HEK293 (cell line): ENCODE measurements at regions not wholly inside any gene's neighbourhood (a gene's known extent, or its start where the extent isn't known, plus 50 kb on each side); places are given as distances from the start of the nearest gene placed in this dataset.
"Not testable (repeated sequence)": the region's sequence is repeated elsewhere in the genome, so short reads cannot be mapped to it uniquely, and the experiment has no call there.

Experiments used
- CTCF ChIA-PET: fragments of 350-600 bp; formaldehyde crosslinking; extraction: SDS; loops from one replicate; lab custom pipeline; 2021; ENCODE audit warnings: antibody characterized with exemption; lab: Yijun Ruan, JAX
- POLR2A ChIA-PET: fragments of 300-600 bp; formaldehyde crosslinking; extraction: SDS; loops from one replicate; lab custom pipeline; 2020; ENCODE audit warnings: antibody characterized with exemption, inconsistent platforms; lab: Yijun Ruan, JAX
- H3K27ac ChIP-seq: fragments of 200-500 bp; sonication (Bioruptor generic); 2 replicates; pipeline ENCODE4 v1.5.1; 2014; ENCODE audit warnings: low read depth, low read length, control low read depth, inconsistent platforms; ENCODE audit errors: extremely low read depth
- H3K36me3 ChIP-seq, 2 experiments: fragments of 200-500 bp in 1 of 2; sonication (Bioruptor generic) in 1 of 2; 1 replicate in 1 of 2; 2 replicates in 1 of 2; pipeline ENCODE4 v1.5.1; 2014 to 2017; ENCODE audit warnings: inconsistent platforms in 2 of 2, low read length in 2 of 2; ENCODE audit not compliant: control insufficient read depth in 2 of 2, insufficient read depth in 1 of 2
- H3K4me1 ChIP-seq: fragments of 200-500 bp; sonication (Bioruptor generic); 2 replicates; pipeline ENCODE4 v1.5.1; 2014; ENCODE audit warnings: mild to moderate bottlenecking, low read length, inconsistent platforms; ENCODE audit not compliant: control insufficient read depth, insufficient read depth
- H3K4me3 ChIP-seq: 2 replicates; pipeline ENCODE4 v1.5.1; 2011; ENCODE audit warnings: low read depth, mild to moderate bottlenecking, control low read depth, low read length, moderate library complexity
- H3K9me3 ChIP-seq: fragments of 200-500 bp; sonication (Bioruptor generic); 2 replicates; pipeline ENCODE4 v1.5.1; 2014; ENCODE audit warnings: low read depth, low read length, inconsistent platforms; ENCODE audit not compliant: control insufficient read depth, insufficient read depth
- ZNF146 ChIP-seq: fragments of 450-650 bp; formaldehyde crosslinking; IDR thresholded peaks from 2 replicates; pipeline ENCODE4 v1.5.1; 2016; ENCODE audit warnings: missing biosample characterization, missing genetic modification characterization
- ZNF169 ChIP-seq: fragments of 450-650 bp; formaldehyde crosslinking; IDR thresholded peaks from 2 replicates; pipeline ENCODE4 v1.5.1; 2016; ENCODE audit warnings: missing biosample characterization, missing genetic modification characterization
- ZNF561 ChIP-seq: fragments of 450-650 bp; IDR thresholded peaks from 2 replicates; pipeline ENCODE4 v1.5.1; 2018; ENCODE audit warnings: missing biosample characterization, missing genetic modification characterization, borderline replicate concordance
- ZNF785 ChIP-seq: fragments of 450-650 bp; formaldehyde crosslinking; IDR thresholded peaks from 2 replicates; pipeline ENCODE4 v1.5.1; 2016; ENCODE audit warnings: missing biosample characterization, missing genetic modification characterization
- ZSCAN23 ChIP-seq: fragments of 450-650 bp; formaldehyde crosslinking; IDR thresholded peaks from 2 replicates; pipeline ENCODE4 v1.5.1; 2016; ENCODE audit warnings: missing biosample characterization, missing genetic modification characterization
- TF ChIP-seq, protein P1 (sequence below): fragments of 450-650 bp; formaldehyde crosslinking; IDR thresholded peaks from 2 replicates; pipeline ENCODE4 v1.5.1; 2016; ENCODE audit warnings: missing biosample characterization, missing genetic modification characterization
- TF ChIP-seq, protein P2 (sequence below): fragments of 450-650 bp; formaldehyde crosslinking; IDR thresholded peaks from 2 replicates; pipeline ENCODE4 v1.5.1; 2016; ENCODE audit warnings: missing biosample characterization, missing genetic modification characterization
- TF ChIP-seq, protein P3 (sequence below): fragments of 450-650 bp; formaldehyde crosslinking; IDR thresholded peaks from 2 replicates; pipeline ENCODE4 v1.5.1; 2017; ENCODE audit warnings: missing biosample characterization, mild to moderate bottlenecking, missing genetic modification characterization, moderate library complexity
- TF ChIP-seq, protein P4 (sequence below): fragments of 450-650 bp; formaldehyde crosslinking; IDR thresholded peaks from 2 replicates; pipeline ENCODE4 v1.5.1; 2016; ENCODE audit warnings: missing biosample characterization, missing genetic modification characterization
- TF ChIP-seq, protein P5 (sequence below): fragments of 450-650 bp; formaldehyde crosslinking; IDR thresholded peaks from 2 replicates; pipeline ENCODE4 v1.5.1; 2016; ENCODE audit warnings: missing biosample characterization, missing genetic modification characterization, borderline replicate concordance
- TF ChIP-seq, protein P6 (sequence below): fragments of 450-650 bp; formaldehyde crosslinking; IDR thresholded peaks from 2 replicates; pipeline ENCODE4 v1.5.1; 2016; ENCODE audit warnings: missing biosample characterization, missing genetic modification characterization

DNA sequence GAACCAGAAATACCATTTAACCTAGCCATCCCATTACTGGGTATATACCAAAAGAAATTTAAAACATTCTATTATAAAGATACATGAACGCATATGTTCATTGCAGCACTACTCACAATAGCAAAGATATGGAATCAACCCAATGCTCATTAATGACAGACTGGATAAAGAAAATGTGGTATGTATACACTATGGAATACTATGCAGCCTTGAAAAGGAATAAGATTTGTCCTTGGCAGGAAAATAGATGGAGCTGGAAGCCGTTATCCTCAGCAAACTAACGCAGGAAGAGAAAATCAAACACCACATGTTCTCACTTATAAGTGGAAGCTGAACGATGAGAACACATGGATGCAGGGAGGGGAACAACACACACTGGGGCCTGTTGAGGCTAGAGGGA is 146.1 kb upstream of the HMGA2 start:
- CTCF ChIA-PET, result interaction anchor here (0.6 to 1.2 kb wide), 3 partner anchors 66 to 426 kb away, joined by 3 to 4 read pairs (median 3); no protein-coding TSS in a partner anchor

DNA sequence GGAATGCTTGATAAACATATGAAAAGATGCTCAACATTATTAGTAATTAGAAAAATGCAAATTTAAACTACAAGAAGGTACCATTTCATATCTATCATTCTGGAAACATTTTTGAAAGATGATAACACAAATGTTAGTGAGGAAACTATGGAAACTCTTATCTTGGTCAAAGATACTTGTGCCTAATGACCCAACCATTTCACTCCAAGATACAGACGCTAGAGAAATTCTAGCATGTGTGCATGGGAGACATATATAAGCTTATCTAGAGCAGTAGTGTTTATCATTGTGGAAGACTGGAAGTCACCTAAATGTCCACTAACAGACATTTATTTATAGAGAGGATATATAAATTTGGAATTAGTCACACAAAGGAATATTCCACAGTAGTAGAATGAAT is 143.1 kb upstream of the HMGA2 start:
- H3K36me3 ChIP-seq, result no peaks in the 10 kb centered on the region
- ChIA-PET CTCF (interaction anchor here (0.7 kb wide), 1 partner anchor 125 kb away, joined by 3 read pairs; no protein-coding TSS in a partner anchor), POLR2A (interaction anchor here (0.5 kb wide), 1 partner anchor 74 kb away, joined by 3 read pairs; no protein-coding TSS in a partner anchor)
- no peak overlapping the region for H3K27ac ChIP-seq
- H3K9me3 ChIP-seq, result no peaks in the 10 kb centered on the region
- H3K4me3 ChIP-seq, result no peak overlapping the region
- TF ChIP-seq, protein P1, sequence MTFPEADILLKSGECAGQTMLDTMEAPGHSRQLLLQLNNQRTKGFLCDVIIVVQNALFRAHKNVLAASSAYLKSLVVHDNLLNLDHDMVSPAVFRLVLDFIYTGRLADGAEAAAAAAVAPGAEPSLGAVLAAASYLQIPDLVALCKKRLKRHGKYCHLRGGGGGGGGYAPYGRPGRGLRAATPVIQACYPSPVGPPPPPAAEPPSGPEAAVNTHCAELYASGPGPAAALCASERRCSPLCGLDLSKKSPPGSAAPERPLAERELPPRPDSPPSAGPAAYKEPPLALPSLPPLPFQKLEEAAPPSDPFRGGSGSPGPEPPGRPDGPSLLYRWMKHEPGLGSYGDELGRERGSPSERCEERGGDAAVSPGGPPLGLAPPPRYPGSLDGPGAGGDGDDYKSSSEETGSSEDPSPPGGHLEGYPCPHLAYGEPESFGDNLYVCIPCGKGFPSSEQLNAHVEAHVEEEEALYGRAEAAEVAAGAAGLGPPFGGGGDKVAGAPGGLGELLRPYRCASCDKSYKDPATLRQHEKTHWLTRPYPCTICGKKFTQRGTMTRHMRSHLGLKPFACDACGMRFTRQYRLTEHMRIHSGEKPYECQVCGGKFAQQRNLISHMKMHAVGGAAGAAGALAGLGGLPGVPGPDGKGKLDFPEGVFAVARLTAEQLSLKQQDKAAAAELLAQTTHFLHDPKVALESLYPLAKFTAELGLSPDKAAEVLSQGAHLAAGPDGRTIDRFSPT (tag by site-specific recombination), result no peak
- TF ChIP-seq ZSCAN23 (tag by site-specific recombination) (no peak), ZNF785 (tag by site-specific recombination) (no peak), ZNF561 (tag by site-specific recombination) (no peak), ZNF169 (tag by site-specific recombination) (no peak)
- TF ChIP-seq, protein P2, sequence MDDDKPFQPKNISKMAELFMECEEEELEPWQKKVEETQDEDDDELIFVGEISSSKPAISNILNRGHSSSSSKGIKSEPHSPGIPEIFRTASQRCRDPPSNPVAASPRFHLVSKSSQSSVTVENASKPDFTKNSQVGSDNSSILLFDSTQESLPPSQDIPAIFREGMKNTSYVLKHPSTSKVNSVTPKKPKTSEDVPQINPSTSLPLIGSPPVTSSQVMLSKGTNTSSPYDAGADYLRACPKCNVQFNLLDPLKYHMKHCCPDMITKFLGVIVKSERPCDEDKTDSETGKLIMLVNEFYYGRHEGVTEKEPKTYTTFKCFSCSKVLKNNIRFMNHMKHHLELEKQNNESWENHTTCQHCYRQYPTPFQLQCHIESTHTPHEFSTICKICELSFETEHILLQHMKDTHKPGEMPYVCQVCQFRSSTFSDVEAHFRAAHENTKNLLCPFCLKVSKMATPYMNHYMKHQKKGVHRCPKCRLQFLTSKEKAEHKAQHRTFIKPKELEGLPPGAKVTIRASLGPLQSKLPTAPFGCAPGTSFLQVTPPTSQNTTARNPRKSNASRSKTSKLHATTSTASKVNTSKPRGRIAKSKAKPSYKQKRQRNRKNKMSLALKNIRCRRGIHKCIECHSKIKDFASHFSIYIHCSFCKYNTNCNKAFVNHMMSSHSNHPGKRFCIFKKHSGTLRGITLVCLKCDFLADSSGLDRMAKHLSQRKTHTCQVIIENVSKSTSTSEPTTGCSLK, result no peak
- TF ChIP-seq, protein P3, sequence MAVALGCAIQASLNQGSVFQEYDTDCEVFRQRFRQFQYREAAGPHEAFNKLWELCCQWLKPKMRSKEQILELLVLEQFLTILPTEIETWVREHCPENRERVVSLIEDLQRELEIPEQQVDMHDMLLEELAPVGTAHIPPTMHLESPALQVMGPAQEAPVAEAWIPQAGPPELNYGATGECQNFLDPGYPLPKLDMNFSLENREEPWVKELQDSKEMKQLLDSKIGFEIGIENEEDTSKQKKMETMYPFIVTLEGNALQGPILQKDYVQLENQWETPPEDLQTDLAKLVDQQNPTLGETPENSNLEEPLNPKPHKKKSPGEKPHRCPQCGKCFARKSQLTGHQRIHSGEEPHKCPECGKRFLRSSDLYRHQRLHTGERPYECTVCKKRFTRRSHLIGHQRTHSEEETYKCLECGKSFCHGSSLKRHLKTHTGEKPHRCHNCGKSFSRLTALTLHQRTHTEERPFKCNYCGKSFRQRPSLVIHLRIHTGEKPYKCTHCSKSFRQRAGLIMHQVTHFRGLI, result no peak
- TF ChIP-seq, protein P4, sequence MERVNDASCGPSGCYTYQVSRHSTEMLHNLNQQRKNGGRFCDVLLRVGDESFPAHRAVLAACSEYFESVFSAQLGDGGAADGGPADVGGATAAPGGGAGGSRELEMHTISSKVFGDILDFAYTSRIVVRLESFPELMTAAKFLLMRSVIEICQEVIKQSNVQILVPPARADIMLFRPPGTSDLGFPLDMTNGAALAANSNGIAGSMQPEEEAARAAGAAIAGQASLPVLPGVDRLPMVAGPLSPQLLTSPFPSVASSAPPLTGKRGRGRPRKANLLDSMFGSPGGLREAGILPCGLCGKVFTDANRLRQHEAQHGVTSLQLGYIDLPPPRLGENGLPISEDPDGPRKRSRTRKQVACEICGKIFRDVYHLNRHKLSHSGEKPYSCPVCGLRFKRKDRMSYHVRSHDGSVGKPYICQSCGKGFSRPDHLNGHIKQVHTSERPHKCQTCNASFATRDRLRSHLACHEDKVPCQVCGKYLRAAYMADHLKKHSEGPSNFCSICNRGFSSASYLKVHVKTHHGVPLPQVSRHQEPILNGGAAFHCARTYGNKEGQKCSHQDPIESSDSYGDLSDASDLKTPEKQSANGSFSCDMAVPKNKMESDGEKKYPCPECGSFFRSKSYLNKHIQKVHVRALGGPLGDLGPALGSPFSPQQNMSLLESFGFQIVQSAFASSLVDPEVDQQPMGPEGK (tag by site-specific recombination), result no peak
- TF ChIP-seq, protein P5, sequence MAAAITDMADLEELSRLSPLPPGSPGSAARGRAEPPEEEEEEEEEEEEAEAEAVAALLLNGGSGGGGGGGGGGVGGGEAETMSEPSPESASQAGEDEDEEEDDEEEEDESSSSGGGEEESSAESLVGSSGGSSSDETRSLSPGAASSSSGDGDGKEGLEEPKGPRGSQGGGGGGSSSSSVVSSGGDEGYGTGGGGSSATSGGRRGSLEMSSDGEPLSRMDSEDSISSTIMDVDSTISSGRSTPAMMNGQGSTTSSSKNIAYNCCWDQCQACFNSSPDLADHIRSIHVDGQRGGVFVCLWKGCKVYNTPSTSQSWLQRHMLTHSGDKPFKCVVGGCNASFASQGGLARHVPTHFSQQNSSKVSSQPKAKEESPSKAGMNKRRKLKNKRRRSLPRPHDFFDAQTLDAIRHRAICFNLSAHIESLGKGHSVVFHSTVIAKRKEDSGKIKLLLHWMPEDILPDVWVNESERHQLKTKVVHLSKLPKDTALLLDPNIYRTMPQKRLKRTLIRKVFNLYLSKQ (tag by site-specific recombination), result no peak
- no peaks in the 10 kb centered on the region for H3K4me1 ChIP-seq

More for the DNA sequence above, 146.1 kb upstream of the HMGA2 start:
- POLR2A ChIA-PET, H3K27ac ChIP-seq, H3K4me3 ChIP-seq, H3K4me1 ChIP-seq, H3K9me3 ChIP-seq: not testable (repeated sequence)
- peak; percentile 89 for TF ChIP-seq ZNF146 (tag by site-specific recombination)
- TF ChIP-seq, protein P6, sequence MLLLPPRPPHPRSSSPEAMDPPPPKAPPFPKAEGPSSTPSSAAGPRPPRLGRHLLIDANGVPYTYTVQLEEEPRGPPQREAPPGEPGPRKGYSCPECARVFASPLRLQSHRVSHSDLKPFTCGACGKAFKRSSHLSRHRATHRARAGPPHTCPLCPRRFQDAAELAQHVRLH (tag by site-specific recombination), result 0 out of 2 replicates have a peak, but pooled peaks have one; percentile 56
- TF ChIP-seq, all 188 proteins: peak for 2; not testable (repeated sequence) for 186
- H3K36me3 ChIP-seq, result not testable (repeated sequence)
